Hippocampal formation (tissue), 2 donors: ENCODE measurements at regions not wholly inside any gene's neighbourhood (a gene's known extent, or its start where the extent isn't known, plus 50 kb on each side); places are given as distances from the start of the nearest gene placed in this dataset.

ENCODE experiments used
- DNase-seq, 2 donors: peaks; one replicate each; lab custom pipeline; 2025; lab: John Stamatoyannopoulos, UW

- no peak for DNase-seq
These were observed 53.8 kb upstream of the RGS1 start for GRCh38 chr1:192521734-192522133.

- no peak for DNase-seq
These were observed 52.9 kb upstream of the RGS1 start for GRCh38 chr1:192522673-192523072.

GRCh38 chr1:192524223-192524622, 51.4 kb upstream of the RGS1 start:
- DNase-seq: no peak
